ENCODE measurements at regions not wholly inside any gene's neighbourhood (a gene's known extent, or its start where the extent isn't known, plus 50 kb on each side); places are given as distances from the start of the nearest gene placed in this dataset.

- TF ChIP-seq, protein P1, sequence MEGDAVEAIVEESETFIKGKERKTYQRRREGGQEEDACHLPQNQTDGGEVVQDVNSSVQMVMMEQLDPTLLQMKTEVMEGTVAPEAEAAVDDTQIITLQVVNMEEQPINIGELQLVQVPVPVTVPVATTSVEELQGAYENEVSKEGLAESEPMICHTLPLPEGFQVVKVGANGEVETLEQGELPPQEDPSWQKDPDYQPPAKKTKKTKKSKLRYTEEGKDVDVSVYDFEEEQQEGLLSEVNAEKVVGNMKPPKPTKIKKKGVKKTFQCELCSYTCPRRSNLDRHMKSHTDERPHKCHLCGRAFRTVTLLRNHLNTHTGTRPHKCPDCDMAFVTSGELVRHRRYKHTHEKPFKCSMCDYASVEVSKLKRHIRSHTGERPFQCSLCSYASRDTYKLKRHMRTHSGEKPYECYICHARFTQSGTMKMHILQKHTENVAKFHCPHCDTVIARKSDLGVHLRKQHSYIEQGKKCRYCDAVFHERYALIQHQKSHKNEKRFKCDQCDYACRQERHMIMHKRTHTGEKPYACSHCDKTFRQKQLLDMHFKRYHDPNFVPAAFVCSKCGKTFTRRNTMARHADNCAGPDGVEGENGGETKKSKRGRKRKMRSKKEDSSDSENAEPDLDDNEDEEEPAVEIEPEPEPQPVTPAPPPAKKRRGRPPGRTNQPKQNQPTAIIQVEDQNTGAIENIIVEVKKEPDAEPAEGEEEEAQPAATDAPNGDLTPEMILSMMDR (IDR thresholded peaks at IDR 0.05) = no peak
- no peak for TF ChIP-seq POLR2A (IDR thresholded peaks at IDR 0.05)
Observed at GRCh38 chr13:72100339-72100738, 233.3 kb upstream of the DACH1 start.

All from ovary (tissue), 3 donors.